ENCODE measurements at regions not wholly inside any gene's neighbourhood (a gene's known extent, or its start where the extent isn't known, plus 50 kb on each side); places are given as distances from the start of the nearest gene placed in this dataset.

DNA sequence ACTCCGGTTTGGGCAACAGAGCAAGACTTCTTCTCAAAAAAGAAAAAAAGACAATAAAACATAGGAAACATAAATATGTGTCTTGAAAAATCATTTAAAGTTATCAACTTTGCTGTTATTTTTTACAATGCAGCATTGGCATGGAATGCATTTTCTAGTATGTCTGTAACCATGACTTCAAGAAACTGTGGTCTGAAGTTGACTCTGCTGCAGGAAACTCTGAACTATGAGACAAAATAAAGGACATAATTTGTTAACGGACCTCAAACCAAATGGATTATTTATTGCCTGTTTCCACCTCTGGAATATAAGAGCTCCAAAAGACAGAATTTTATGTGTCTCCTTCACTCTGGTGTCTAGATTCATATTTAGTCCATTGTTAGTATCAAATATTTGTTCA, 79.1 kb downstream of the TRIB2 start:
- no peak for FAIRE-seq
- no peak for DNase-seq (ENCODE audit: extremely low spot score, insufficient read length, low read depth)

- FAIRE-seq (no peak), DNase-seq (ENCODE audit: extremely low spot score, insufficient read length, low read depth) (no peak)
These were observed 79.9 kb downstream of the TRIB2 start for GRCh38 chr2:12796657-12797056.

DNA sequence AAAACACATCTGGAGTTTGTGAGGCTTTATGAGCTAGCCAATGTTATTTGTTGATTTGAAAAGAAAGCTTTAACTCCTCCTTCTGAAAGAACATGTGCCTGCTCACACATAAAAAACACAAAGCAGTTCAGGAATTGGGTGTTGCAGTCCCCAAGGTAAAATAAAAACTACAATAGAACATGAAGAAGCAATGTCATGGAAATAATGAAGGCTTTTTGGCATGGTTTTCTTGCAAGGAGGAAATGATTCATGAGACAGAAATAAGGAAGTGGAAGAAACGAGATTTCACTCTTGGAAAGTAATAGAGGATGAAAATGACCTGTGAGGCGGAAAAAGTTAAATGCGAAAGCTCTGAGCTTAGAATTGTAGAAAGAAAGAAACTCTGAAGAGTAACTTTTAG, 81.1 kb downstream of the TRIB2 start:
- DNase-seq (ENCODE audit: extremely low spot score, insufficient read length, low read depth) (no peak), FAIRE-seq (no peak)

- FAIRE-seq = no peak
- DNase-seq (ENCODE audit: extremely low spot score, insufficient read length, low read depth) = no peak
These were observed 86.9 kb downstream of the TRIB2 start for GRCh38 chr2:12803607-12804006.

- no peak for FAIRE-seq
- no peak for DNase-seq (ENCODE audit: extremely low spot score, insufficient read length, low read depth)
These were observed 87.5 kb downstream of the TRIB2 start for GRCh38 chr2:12804091-12804856.

DNA sequence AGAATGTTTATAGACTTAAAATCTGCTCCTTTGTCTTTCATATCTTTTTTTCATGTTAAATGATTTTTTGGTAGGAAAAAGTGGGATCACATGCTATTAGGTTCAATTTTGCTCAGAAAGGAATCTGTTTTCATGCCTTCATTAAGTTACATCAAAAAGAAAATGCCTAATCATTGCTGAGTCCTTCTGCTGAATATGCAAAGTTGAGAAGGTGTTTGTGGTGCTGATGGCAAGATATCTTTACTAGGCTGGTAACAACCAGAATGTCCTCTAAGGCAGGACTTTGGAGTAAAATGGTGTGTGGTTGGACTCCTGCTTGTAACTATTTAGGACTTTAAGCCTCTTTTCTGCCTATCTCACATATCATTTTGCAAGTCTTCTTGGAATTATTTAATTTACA, 88.3 kb downstream of the TRIB2 start:
- DNase-seq (ENCODE audit: extremely low spot score, insufficient read length, low read depth) (no peak), FAIRE-seq (no peak)

- FAIRE-seq = no peak
- no peak for DNase-seq (ENCODE audit: extremely low spot score, insufficient read length, low read depth)
These were observed 90.0 kb downstream of the TRIB2 start for GRCh38 chr2:12806549-12807242.

- FAIRE-seq (no peak), DNase-seq (ENCODE audit: extremely low spot score, insufficient read length, low read depth) (no peak)
These were observed 91.4 kb downstream of the TRIB2 start for GRCh38 chr2:12807907-12808810.

GRCh38 chr2:12809526-12809925, 92.8 kb downstream of the TRIB2 start:
- no peak for FAIRE-seq
- no peak for DNase-seq (ENCODE audit: extremely low spot score, insufficient read length, low read depth)

GRCh38 chr2:12811916-12812315, 95.2 kb downstream of the TRIB2 start:
- FAIRE-seq = no peak
- no peak for DNase-seq (ENCODE audit: extremely low spot score, insufficient read length, low read depth)

DNA sequence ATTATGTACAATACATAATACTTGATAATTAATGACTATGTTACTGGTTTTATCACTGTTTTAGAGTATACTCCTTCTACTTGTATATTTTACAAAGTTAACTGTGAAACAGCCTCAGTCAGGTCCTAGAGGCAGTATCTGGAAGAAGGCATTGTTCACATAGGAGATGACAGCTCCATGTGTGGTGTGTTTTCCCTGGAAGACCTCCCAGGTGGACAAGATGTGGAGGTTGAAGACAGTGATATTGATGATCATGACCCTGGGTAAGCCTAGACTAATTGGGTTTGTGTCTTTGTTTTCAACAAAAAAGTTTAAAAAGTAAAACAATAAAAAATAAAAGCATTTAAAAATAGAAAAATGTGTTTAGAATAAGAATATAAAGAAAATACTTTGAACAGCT, 96.4 kb downstream of the TRIB2 start:
- FAIRE-seq (no peak), DNase-seq (ENCODE audit: extremely low spot score, insufficient read length, low read depth) (no peak)

- no peak for DNase-seq (ENCODE audit: extremely low spot score, insufficient read length, low read depth)
- no peak for FAIRE-seq
These were observed 99.9 kb downstream of the TRIB2 start for GRCh38 chr2:12816379-12817306.

- DNase-seq (ENCODE audit: extremely low spot score, insufficient read length, low read depth) (no peak), FAIRE-seq (no peak)
These were observed 101.1 kb downstream of the TRIB2 start for GRCh38 chr2:12817870-12818269.

- FAIRE-seq (no peak), DNase-seq (ENCODE audit: extremely low spot score, insufficient read length, low read depth) (no peak)
These were observed 101.8 kb downstream of the TRIB2 start for GRCh38 chr2:12818416-12819102.

- FAIRE-seq = no peak
- no peak for DNase-seq (ENCODE audit: extremely low spot score, insufficient read length, low read depth)
These were observed 102.4 kb downstream of the TRIB2 start for GRCh38 chr2:12819103-12819475.

- no peak for FAIRE-seq
- DNase-seq (ENCODE audit: extremely low spot score, insufficient read length, low read depth) = no peak
These were observed 103.0 kb downstream of the TRIB2 start for GRCh38 chr2:12819721-12820120.

GRCh38 chr2:12821656-12822055, 104.9 kb downstream of the TRIB2 start:
- no peak for FAIRE-seq

DNA sequence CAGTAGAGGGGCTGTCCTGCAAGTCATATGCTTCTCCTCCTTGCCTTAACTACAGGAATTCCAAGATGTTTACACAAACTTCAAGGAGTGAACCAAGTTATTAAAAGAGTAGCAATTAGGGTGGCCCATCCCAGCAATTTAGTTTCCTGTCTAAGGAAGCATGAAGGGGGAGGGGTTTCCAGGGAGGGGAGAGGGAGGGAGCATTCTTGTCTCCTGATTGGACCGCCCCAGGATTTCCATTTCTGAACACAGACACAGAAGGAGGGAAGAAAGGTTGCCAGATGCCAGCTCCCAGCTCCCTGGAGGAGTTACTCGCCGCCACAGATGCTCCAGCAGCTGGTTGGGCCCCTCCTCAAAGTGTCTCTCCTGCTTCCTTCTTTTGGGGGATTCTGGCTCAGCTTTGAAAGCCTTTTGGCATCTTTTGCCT, 107.6 kb downstream of the TRIB2 start:
- no peak for FAIRE-seq
- no peak for DNase-seq (ENCODE audit: extremely low spot score, insufficient read length, low read depth)

More at GRCh38 chr2:12821656-12822055, 104.9 kb downstream of the TRIB2 start:
- DNase-seq (ENCODE audit: extremely low spot score, insufficient read length, low read depth) = no peak

DNA sequence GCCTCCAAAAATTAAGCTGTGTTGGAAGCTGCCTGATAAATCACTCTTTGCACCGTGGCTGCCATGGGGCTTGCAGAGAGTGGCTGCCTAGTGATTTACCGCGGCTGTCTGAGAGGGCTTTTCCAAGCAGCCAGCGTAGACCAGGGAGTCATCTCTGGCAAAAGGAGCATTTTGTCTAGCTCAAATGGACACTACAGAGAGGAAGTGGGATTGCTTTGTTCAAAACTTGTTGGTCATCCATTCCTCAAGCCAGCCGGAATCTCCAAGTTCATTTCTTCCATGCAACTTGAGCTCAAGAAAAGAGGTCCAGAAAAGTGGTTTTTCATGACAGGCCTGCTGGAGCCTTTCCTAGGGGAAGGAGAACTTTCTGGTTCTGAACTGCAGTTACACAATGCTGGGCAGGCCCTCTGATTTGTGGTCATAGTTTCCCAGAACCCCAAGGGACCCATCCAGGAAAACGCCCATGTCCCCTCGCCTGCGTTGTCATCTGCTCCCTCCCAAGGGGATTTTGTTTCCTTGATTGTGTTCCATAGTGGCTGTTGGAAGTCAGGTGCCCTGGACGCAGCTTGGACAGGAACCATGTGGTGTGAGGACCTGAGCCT, 108.1 kb downstream of the TRIB2 start:
- no peak for DNase-seq (ENCODE audit: extremely low spot score, insufficient read length, low read depth)
- FAIRE-seq = no peak

Measured in GM18507 (cell line).